ENCODE measurements at regions not wholly inside any gene's neighbourhood (a gene's known extent, or its start where the extent isn't known, plus 50 kb on each side); places are given as distances from the start of the nearest gene placed in this dataset.

DNA sequence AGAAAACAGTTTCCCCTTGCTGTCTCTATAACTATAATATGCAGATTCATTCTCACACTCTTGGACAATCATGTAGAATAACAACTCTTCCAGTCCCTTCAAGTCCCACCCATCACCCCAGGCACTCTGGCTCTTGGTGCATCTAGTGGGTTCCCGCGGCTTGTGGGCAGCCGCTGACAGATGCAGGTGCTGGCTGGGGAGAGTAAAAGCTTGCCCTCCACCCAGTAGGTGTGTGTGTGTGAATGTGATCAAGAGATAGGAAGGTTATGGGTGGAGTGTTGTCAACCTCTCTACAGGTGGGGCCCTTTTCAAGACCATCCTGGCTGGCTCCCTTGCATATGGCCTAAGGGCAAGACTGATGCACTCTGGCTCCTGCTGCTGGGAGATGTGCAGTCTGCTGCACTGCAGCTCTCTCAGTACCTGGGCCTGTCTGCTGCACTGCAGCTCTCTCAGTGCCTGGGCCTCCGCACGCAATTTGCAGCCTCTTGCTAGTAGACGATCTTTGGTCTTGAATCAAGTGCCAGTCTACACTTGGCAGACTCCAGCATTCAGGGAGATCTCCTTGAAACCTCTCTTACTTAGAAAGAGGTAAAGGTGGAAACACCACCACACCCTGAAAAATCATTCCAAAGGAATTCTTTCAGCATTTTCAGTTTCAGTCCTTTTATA is 189.7 kb upstream of the GDNF start:
- no peak for DNase-seq

DNA sequence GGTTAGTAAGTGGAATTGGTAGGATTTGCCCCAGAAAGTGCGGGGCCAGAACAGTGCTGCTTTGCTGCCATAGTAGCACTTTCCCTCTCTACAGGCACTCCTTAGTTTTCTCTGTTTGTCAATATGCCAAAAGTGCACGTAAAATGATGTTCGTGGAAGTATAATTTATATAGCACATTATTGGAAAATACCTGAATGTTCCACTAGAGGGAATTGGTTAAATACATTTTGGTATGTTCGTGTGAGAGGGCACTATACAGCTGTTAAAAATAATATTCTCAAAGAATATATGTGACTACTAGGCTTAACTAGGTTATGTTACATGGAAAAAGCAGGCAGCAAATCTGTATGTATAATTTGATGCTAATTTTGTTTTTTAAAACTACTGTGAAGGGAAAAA is 184.0 kb upstream of the GDNF start:
- DNase-seq = no peak

DNA sequence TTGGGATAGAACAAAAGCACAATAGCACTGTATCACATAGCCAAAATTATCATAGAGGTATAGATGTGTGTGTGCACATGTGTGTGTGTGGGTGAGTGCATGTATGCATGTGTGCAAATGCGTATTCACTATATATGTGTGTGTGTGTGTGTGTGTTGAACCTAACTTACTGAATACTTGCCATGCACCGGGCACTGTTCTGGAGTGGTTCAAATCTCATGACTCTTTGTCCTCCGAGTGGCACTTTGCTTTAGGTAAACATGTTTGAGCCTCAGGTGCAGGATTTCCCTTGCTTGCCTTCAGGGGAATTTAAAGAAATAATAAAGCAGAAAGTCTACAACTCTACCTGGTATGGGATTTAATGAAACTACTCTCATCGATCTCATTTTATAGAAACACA is 183.5 kb upstream of the GDNF start:
- DNase-seq = no peak

DNA sequence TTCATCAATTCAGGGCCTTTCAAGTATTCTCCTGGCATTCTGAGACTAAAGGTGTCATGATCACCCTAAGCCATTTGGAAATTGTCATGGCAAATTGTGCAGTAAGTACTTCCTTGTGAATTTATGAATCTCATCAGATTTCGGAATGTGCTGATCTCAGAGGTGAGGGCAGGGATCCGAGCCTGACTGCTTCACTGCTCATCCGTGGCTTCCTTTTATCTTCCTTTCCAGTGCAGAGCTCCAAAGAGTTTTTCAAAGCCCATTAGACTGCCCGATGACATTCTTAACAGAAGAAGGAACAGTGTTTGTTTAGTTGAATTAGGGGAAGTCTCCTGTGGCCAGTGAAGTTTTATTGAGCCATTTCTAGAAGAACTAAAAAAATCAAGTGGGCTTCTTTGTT is 182.8 kb upstream of the GDNF start:
- DNase-seq = no peak

DNA sequence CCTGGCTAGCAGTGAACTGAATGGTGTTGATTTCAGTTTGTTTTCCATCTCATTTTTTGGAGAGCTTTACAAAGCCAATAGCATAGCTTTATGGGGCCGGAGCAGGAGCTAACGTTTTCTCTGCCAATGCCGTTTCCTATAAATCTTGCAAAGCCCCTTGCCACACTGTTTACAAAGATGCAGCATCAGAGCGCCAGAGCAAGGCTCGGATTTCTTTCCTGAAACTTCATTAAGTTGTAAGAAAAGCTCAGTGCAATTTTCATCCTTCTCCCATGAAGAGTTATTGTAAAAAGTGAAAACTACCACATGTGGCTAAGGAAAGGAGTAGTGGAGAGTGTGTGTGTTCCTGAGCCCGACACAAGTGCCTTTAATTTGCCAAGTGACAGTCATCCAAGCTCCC is 178.2 kb upstream of the GDNF start:
- DNase-seq = no peak

DNA sequence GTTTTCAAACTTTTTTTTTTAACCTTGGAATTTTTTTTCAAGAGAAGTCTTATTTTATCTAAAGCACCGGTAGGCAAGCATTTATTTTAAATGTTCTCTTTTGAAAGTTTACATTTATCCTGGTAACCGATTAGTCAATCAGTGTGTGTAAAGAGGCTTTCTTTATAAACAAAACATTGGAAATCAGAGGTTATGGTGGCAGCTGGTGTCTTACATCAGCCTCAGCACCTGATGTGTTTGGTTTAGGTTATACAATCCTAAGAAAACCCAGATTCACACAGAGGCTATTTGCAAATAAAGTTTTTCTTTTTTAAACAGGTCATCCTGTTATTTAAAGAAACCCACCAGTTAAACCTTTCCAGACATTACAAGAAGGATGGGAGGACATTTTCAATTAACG is 173.3 kb upstream of the GDNF start:
- no peak for DNase-seq

DNA sequence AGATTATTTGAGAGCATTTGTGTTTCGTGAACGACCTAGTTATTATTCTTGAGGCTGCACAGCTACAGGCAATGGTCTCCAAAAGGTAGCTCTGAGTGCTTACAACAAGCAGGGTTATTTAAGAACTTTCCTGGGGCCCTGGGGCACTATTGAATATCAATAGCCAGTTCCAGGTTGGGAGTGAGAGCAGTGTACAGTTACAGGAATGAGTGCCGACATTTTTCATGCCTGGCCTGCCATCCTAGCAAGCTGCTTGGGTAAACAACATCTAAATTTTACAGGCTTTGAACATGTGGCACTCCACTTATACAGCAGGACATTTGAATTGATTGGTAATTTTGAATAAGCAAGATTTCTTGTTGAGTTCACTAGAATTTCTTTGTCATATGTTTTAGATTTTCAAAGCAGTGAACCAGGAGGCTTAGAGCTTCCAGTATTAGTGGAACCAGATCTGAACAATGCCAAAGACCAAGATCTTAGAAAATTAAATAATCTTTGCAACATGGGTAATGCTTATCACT is 171.9 kb upstream of the GDNF start:
- no peak for DNase-seq

DNA sequence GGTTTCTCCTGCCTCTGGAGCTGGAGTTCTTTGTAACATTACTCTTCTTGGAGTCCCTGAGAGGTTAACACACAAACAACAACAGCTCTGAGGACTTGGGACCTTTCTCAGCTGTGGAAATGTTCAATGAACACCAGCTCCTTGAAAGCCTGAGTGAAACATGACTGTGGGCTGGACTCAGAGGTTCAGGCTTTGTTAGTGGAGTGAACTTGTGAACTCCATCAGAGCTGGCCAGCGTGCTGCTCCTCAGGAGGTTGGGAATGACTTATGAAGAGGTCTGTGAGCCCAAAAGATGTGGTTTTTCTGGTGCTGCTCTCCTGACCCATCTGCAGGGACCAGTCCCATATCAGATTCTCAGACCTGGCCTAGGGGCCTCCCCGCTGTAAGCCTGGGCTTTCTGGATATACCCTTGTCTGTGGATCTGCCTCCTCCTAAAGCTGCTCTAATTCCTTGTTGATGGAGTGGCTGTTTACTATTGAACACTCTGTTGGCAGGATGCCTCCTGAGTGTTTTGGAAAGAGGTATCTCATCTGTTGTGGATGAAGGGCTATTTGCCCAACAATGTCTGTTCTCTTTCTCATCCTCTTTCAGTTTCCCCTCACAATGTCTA is 170.0 kb upstream of the GDNF start:
- DNase-seq = no peak

DNA sequence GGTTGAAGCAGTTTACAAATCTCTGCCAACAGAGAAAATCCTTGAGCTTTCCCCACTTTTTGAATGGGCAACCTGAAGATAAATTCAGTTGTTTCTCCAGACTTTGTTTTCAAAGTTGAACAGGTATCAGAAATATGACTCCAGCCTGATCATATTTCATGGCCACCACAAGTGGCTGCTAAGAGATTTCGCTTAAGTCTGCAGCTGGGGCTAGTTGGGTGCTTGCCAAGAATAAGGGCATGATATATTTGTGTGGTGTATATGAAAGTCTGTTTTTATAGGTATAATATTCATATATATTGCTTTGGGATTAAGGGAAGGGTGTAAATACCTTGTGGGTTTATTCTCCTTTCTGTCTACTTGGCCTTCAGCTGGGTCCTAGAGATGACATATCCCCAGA is 168.4 kb upstream of the GDNF start:
- DNase-seq = no peak

DNA sequence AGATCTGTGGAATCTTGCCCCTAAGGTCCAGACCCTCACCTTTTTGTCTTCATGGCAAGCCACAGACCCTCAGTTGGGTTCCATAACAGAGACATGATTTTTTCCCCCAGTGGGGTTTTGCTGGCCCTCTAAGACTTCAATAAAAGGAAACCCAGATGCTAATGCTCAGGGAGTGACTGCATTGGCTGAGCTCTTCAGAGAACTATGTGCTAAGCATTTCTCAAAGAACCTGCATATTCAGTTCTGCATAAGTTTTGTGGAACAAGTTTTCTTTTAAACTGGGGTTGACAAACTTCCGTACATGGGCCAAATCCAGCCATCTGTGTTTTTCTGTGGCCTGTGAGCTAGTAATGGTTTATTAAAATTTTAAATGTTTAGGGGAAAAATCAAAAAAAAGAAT is 159.8 kb upstream of the GDNF start:
- DNase-seq = no peak

DNA sequence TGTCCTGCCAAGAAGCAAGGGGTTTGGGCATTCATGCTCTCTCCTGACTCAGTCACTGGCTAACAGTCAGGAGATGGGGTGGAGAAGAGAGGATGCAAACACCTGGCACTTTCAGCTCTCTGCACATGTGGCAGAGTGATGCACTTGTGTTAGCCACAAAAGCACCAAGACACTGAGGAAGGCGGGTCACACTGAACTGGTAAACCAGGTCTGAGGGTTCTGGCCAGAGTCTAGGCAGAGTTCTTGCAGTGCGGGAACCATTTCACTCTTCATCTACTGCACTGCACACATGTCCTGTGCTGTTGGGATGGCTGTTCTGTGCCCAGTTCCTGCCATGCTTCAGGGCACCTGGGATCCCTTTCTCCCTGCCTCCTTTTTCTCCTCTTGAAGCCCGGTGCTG is 157.1 kb upstream of the GDNF start:
- no peak for DNase-seq

DNA sequence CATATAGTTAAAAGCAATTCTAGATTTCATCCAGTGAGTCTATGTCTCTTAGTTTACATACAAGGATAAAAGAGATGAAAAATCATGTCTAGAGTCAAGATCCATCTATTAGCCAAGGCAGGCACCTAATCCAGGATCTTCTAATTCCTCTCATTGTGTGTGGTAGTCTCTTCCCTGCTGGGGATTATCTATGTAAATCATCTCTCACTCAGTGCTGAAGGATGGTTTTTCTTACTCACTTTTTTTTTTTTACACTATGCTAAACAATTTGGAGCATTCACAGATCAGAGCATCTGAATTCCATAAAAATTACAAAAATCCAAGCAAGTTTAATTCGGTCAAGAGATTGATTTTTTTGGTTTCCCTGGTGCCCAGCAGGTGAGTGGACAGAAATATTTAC is 154.9 kb upstream of the GDNF start:
- DNase-seq = no peak

DNA sequence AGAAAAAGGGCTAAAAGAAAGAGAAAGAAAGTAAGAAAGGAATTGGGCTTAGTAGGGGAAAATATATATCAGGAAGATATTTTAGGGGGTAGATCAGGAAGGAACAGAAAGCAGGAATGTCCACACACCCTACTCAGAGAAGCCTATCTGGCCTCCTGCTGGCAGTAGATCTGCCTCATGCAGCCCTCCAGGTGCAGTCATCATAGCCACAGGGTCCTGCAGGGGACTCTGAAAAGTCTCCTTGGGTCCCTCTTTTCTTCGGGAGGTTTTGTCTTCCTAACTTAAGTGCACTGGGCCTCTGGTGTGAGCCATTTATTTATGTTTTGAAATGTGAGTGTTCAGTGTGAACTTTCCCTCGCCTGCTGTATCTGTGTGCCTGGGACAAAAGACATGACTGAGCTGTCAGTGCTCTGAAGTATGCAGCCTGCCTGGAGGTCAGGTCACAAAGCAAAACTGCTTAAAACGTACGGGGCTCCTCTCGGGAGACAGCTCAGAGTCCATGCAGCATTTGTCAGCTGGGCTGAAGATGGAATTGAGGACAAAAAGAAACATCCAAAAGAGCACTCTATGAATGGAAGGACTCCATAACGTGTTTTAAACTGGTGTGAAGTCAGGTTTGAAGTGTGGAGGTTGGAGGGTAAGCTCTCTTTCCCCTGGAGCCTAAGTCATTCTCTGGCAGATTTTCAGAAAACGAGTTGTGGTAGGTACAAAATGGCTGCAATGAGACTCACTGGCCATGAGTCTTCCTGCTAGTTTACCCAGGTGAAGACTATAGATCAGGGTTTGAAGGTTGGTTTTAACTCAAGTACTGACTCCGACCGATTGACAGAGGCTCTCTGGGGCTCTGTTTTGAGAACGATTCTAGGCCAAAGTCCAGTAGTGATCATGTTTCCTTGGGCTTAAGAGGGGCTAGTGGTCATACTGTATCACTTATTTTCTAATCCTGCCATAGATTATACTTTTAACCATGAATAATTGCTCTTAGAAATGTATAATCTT is 151.8 kb upstream of the GDNF start:
- DNase-seq = no peak

DNA sequence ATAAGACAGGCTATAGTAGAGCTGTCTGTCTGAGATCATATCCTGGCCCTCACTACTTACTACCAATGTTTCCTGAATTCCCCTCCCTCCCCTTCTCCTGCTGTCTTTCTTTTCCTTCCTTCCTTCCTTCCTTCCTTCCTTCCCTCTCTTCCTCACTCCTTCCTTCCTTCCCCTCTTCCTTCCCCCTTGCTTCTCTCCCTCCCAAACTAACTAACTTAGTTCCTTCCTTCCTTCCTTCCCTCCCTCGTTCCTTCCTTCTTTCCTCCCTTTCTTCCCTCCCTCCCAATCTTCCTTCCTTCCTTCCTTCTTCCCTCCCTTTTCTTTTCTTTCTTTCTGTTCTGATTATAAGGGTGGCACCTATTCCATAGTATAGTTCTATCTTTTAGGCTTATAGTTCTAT is 150.0 kb upstream of the GDNF start:
- DNase-seq = no peak

DNA sequence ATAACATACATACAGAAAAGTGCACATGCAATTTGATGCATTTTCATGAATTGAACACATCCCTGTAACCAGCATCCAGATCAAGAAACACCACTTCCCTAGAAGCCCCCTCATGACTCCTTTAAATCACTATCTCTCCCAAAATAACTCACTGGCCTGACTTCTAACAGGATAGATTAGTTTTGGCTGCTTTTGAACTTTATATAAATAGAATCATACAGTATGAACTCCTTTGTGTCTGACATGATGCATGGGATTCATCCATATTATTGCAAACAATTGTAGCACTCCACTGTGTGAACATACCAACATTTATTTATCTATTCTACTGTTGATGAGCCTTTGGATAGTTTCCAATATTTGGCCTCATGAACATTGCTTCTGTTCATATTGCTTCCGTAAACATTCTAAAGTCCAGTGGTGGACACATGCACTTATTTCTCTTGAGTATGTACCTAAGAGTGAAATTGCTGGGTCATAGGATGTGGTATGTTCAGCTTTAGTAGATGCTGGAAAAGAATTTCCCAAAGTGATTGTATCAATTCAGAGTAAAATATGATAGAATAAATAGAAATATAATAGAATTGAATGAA is 148.7 kb upstream of the GDNF start:
- DNase-seq = no peak

DNA sequence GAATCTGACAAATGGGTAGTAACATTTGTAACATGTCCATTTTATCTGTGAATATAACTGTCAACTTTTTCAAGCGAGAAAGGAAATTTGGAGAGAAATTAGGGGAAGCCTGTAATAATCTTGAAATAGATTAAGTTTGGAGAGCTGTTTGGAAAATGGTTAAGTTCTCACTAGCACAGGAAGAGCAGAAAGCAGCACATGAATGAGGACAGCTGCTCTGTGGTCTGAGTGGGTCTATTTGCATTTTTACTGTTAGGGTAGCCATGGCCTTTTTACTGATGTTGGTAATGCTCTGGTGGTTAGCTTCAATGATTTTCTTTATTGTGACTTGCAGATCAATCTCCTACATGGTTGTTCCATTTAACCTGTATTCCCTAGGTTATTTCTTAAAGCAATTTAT is 144.5 kb upstream of the GDNF start:
- DNase-seq = no peak

DNA sequence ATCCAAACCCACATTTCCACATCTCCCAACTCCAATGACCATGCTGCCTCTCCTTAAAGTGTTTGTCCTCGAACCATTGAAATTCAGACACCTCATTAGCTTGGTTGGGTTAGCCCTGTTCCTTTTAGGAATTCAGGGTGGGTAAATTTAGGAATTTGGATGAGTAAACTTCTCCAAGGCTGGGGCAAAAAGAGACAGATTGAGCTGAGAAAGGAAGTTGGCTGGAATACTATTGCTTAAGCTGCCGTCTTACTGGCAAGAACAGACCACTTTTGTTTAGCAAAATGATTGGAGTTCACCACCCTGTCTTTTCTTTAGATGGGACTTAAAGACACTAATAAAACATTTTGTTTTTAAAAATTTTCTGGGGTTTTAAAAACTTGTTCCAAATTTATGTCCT is 143.6 kb upstream of the GDNF start:
- DNase-seq = no peak

DNA sequence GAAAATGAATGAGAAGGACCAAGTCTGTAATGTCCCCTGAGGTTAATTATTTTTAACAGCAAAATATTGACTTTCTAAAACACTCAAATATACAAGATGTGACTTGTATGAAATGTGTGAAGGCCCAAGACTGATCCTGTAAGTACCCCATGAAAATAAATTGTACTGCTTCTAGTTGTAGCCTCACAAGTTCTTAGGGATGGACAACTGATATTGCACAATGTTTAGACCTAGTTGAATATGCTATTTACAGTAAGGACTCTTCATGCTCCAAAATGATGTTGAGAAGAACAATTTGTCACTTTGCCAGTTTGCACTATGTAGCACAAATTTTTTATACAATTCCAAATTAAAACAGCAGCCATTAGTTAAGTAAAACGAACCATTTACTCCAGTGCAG is 139.7 kb upstream of the GDNF start:
- no peak for DNase-seq

DNA sequence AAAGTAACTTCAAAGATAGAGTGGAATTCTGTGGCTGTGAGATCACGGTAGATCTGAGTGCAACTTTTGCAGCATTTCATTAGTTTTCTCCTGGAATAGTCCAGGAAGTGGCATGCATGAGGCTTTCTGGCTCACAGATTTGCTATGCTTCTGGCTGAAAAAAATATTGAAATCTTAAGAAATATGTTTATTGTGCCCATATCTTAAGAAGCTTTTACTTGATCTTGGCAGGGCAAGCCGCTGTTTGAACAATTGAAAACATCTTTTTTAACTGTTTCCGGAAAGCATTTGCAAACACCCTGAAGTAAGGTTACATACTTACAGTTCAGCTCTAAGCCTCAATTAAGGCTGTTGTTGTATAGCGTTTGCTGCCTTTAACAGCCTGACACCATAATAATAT is 135.7 kb upstream of the GDNF start:
- no peak for DNase-seq

DNA sequence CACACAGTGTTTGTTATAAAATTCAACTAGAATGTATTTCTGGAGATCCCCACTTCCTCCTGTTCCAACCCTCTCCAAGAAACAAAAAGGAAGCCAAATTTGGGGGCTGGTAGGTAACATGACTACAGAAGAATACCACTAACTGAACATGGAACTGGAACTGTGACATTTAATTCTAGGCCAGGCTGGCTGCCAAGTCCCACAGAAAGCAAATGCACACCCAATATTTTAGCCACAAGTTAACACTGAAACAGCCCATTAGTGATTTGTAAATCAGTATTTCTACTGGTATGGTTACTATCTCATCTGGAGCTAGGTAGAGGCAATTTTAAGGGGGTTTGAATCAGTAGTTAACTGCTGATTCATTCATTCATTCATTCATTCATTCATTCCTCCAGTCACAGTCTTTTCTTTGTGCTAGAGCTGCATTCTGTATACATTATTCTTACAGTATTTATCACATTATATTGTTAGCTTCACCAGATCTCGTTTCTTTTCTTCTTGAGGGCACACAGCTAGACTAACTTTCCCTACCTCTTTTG is 131.7 kb upstream of the GDNF start:
- DNase-seq = no peak

DNA sequence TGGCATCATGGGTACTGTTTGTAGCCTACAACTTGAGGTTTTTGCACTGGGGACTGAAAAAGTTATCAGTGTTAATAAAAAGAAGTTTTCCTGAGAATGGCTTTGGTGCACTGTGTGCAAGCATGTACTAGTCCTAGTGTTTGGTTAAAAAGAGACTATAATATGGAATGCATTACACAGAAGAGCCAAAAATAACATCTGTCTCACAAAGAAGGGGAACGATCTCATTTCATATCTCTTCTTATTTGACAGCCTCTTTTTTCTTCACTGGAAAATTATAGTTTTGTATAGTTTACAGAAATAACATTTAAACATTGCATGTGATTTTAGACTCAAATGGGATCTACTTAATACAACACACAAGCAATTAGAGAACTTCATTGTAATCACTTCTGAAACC is 127.0 kb upstream of the GDNF start:
- no peak for DNase-seq

DNA sequence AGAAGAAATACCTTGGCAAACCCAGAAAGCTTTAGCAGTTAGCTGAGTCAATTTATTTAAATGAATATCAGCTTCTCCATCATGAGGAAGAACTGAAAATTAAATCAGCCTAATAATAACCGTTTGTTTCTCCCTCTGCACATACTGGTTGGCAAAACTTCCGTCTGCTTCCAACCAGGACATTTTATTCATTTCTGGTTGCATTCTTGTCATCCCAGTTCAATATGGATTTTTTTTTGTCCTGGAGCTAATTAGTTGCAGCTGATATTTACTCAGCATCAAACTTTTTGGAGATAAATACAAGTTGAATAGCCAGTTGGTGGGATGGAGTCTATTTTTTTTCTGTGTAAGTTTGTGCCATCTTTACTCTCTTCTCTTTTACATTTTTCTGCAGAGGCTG is 126.5 kb upstream of the GDNF start:
- DNase-seq = no peak

DNA sequence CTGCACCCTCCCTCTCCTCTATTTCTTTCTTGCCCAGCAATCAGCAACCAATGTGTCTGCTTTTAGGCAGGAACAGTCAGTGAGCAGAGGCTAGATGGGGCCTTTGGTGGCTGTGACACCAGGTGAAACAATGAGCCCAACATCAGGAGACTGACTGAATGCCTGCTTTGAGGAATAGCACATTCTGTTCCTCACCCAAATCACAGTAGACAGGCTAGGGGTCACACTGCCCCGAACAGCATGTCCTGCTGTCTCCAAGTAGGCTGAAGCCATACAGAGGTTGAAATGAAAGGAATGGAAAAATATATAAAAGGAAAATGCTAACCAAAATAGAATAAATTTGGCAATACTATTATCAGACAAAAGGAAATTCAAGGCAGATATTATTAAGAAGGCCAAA is 122.5 kb upstream of the GDNF start:
- DNase-seq = no peak

Measured in amniotic stem cell (primary cell).